Nephron (organoid): ENCODE measurements at regions not wholly inside any gene's neighbourhood (a gene's known extent, or its start where the extent isn't known, plus 50 kb on each side); places are given as distances from the start of the nearest gene placed in this dataset.

ENCODE experiments used
- H3K27ac Mint-ChIP-seq, 3 experiments: 2 replicates each; pipeline ENCODE4 v1.8.0; 2020; ENCODE audit warnings: mixed read lengths in 3 of 3, mild to moderate bottlenecking in 2 of 3, moderate library complexity in 1 of 3
- H3K27me3 Mint-ChIP-seq: 2 replicates; pipeline ENCODE4 v1.8.0; 2021; ENCODE audit warnings: low read depth, mild to moderate bottlenecking, moderate library complexity, mixed read lengths
- H3K36me3 Mint-ChIP-seq: 2 replicates; pipeline ENCODE4 v1.8.0; 2020; ENCODE audit warnings: low read depth, mixed read lengths
- H3K4me1 Mint-ChIP-seq: 2 replicates; pipeline ENCODE4 v1.8.0; 2020; ENCODE audit warnings: mixed read lengths
- H3K4me3 Mint-ChIP-seq, 3 experiments: 2 replicates each; pipeline ENCODE4 v1.8.0; 2020; ENCODE audit warnings: mild to moderate bottlenecking in 3 of 3, mixed read lengths in 3 of 3, moderate library complexity in 2 of 3
- H3K9me3 Mint-ChIP-seq: 2 replicates; pipeline ENCODE4 v1.8.0; 2020; ENCODE audit warnings: mixed read lengths
- TF ChIP-seq, protein P1 (sequence below), 3 experiments: fragments of 200-600 bp; sonication (generic); IDR thresholded peaks; one replicate each; pipeline ENCODE4 v1.5.0; 2021; ENCODE audit warnings: antibody characterized with exemption in 3 of 3; ENCODE audit not compliant: unreplicated experiment in 3 of 3

- Mint-ChIP-seq H3K4me1 (peaks cover 44% of the 10 kb centered on the region), H3K27ac (peak overlapping the region; percentile 11 to 67 (median 25)), H3K4me3 (peak overlapping the region in 1 of 3 experiments; percentile 1), H3K9me3 (peaks cover 14% of the 10 kb centered on the region), H3K27me3 (peaks cover 8% of the 10 kb centered on the region), H3K36me3 (no peaks in the 10 kb centered on the region)
- TF ChIP-seq, protein P1, sequence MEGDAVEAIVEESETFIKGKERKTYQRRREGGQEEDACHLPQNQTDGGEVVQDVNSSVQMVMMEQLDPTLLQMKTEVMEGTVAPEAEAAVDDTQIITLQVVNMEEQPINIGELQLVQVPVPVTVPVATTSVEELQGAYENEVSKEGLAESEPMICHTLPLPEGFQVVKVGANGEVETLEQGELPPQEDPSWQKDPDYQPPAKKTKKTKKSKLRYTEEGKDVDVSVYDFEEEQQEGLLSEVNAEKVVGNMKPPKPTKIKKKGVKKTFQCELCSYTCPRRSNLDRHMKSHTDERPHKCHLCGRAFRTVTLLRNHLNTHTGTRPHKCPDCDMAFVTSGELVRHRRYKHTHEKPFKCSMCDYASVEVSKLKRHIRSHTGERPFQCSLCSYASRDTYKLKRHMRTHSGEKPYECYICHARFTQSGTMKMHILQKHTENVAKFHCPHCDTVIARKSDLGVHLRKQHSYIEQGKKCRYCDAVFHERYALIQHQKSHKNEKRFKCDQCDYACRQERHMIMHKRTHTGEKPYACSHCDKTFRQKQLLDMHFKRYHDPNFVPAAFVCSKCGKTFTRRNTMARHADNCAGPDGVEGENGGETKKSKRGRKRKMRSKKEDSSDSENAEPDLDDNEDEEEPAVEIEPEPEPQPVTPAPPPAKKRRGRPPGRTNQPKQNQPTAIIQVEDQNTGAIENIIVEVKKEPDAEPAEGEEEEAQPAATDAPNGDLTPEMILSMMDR (IDR thresholded peaks at IDR 0.05; ENCODE audit: unreplicated experiment in 3 of 3): peak in 1 of 3 experiments; percentile 16
Observed at GRCh38 chr6:130676077-130676772, 151.0 kb upstream of the SMLR1 start.

GRCh38 chr6:130676773-130677144, 150.4 kb upstream of the SMLR1 start:
- Mint-ChIP-seq H3K4me3 (no peak overlapping the region), H3K27ac (peak overlapping the region in 2 of 3 experiments; percentile 11 to 67), H3K4me1 (peaks cover 39% of the 10 kb centered on the region), H3K9me3 (peaks cover 11% of the 10 kb centered on the region), H3K36me3 (no peaks in the 10 kb centered on the region), H3K27me3 (peaks cover 4% of the 10 kb centered on the region)
- TF ChIP-seq, protein P1 (IDR thresholded peaks at IDR 0.05; ENCODE audit: unreplicated experiment in 3 of 3): no peak

- H3K4me3 Mint-ChIP-seq: no peak overlapping the region
- peaks cover 39% of the 10 kb centered on the region for H3K4me1 Mint-ChIP-seq
- no peak overlapping the region for H3K27ac Mint-ChIP-seq
- TF ChIP-seq, protein P1 (IDR thresholded peaks at IDR 0.05; ENCODE audit: unreplicated experiment in 3 of 3): no peak
- peaks cover 8% of the 10 kb centered on the region for H3K9me3 Mint-ChIP-seq
- H3K27me3 Mint-ChIP-seq: peaks cover 4% of the 10 kb centered on the region
- H3K36me3 Mint-ChIP-seq: no peaks in the 10 kb centered on the region
Observed at GRCh38 chr6:130677312-130677711, 149.9 kb upstream of the SMLR1 start.

- Mint-ChIP-seq H3K9me3 (peaks cover 8% of the 10 kb centered on the region), H3K4me3 (no peak overlapping the region), H3K36me3 (no peaks in the 10 kb centered on the region), H3K27me3 (peaks cover 6% of the 10 kb centered on the region), H3K4me1 (peaks cover 40% of the 10 kb centered on the region), H3K27ac (no peak overlapping the region)
- TF ChIP-seq, protein P1 (IDR thresholded peaks at IDR 0.05; ENCODE audit: unreplicated experiment in 3 of 3): no peak
Observed at GRCh38 chr6:130677766-130678165, 149.4 kb upstream of the SMLR1 start.

DNA sequence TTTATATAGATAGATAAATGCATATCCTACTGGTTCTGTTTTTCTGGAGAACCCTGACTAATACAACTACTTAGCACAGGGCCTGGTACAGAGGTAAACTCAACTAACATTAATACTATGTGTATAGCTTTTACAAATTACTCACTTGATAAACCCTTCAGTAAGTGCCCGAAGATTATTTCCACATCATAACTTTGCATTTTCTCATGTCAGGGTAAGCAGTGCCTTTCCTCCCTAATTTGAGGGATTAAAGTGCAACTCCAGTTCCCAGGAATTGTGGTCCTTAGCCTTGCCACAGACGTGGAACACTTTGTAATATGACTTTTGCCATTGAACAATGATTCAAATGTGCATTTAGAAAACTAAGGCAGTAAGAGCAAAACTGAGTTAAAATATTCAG, 147.5 kb upstream of the SMLR1 start:
- Mint-ChIP-seq H3K27ac (peak overlapping the region in 2 of 3 experiments; percentile 10 to 18), H3K36me3 (no peaks in the 10 kb centered on the region), H3K9me3 (peaks cover 8% of the 10 kb centered on the region), H3K4me3 (no peak overlapping the region), H3K4me1 (peaks cover 40% of the 10 kb centered on the region), H3K27me3 (peaks cover 11% of the 10 kb centered on the region)
- TF ChIP-seq, protein P1 (IDR thresholded peaks at IDR 0.05; ENCODE audit: unreplicated experiment in 3 of 3): no peak

- Mint-ChIP-seq H3K9me3 (peaks cover 8% of the 10 kb centered on the region), H3K27ac (peak overlapping the region in 1 of 3 experiments; percentile 10), H3K27me3 (peaks cover 11% of the 10 kb centered on the region), H3K4me3 (no peak overlapping the region), H3K36me3 (no peaks in the 10 kb centered on the region), H3K4me1 (peaks cover 39% of the 10 kb centered on the region)
- TF ChIP-seq, protein P1 (IDR thresholded peaks at IDR 0.05; ENCODE audit: unreplicated experiment in 3 of 3): no peak
Observed at GRCh38 chr6:130680116-130680515, 147.1 kb upstream of the SMLR1 start.
